ENCODE measurements at regions not wholly inside any gene's neighbourhood (a gene's known extent, or its start where the extent isn't known, plus 50 kb on each side); places are given as distances from the start of the nearest gene placed in this dataset.

- no peaks in the 10 kb centered on the region; the same call in 1 of the 2 replicates for H4K20me1 ChIP-seq (replicated peaks; ENCODE audit: insufficient read depth)
- Mint-ChIP-seq H3K36me3 (ENCODE audit: low read depth) (no peaks in the 10 kb centered on the region), H3K27ac (no peak overlapping the region), H3K4me1 (peaks cover 13% of the 10 kb centered on the region), H3K4me3 (no peak overlapping the region), H3K9me3 (no peaks in the 10 kb centered on the region), H3K27me3 (ENCODE audit: insufficient read depth, low read depth, poor library complexity) (peaks cover 2% of the 10 kb centered on the region)
- no peaks in the 10 kb centered on the region for H3K36me3 ChIP-seq (ENCODE audit: insufficient read depth)
- no peak overlapping the region for H3K27ac ChIP-seq (ENCODE audit: low read depth)
- ATAC-seq (peak; percentile 81), DNase-seq (ENCODE audit: low spot score) (peak; percentile 47)
- H3K27me3 ChIP-seq (ENCODE audit: insufficient read depth), result no peaks in the 10 kb centered on the region
- H3F3A ChIP-seq (replicated peaks; ENCODE audit: low read depth), result no peaks in the 10 kb centered on the region
- H3K4me3 ChIP-seq, result no peak overlapping the region
- H3K9me2 ChIP-seq (ENCODE audit: insufficient read depth), result no peaks in the 10 kb centered on the region
- 0 out of 2 replicates have a peak overlapping the region, but pooled peaks have one; percentile 63 for H2AFZ ChIP-seq
- 0 out of 2 replicates have a peak, but pooled peaks cover 5% of the 10 kb centered on the region for H3K4me1 ChIP-seq (ENCODE audit: insufficient read depth)
- TF ChIP-seq, protein P1, sequence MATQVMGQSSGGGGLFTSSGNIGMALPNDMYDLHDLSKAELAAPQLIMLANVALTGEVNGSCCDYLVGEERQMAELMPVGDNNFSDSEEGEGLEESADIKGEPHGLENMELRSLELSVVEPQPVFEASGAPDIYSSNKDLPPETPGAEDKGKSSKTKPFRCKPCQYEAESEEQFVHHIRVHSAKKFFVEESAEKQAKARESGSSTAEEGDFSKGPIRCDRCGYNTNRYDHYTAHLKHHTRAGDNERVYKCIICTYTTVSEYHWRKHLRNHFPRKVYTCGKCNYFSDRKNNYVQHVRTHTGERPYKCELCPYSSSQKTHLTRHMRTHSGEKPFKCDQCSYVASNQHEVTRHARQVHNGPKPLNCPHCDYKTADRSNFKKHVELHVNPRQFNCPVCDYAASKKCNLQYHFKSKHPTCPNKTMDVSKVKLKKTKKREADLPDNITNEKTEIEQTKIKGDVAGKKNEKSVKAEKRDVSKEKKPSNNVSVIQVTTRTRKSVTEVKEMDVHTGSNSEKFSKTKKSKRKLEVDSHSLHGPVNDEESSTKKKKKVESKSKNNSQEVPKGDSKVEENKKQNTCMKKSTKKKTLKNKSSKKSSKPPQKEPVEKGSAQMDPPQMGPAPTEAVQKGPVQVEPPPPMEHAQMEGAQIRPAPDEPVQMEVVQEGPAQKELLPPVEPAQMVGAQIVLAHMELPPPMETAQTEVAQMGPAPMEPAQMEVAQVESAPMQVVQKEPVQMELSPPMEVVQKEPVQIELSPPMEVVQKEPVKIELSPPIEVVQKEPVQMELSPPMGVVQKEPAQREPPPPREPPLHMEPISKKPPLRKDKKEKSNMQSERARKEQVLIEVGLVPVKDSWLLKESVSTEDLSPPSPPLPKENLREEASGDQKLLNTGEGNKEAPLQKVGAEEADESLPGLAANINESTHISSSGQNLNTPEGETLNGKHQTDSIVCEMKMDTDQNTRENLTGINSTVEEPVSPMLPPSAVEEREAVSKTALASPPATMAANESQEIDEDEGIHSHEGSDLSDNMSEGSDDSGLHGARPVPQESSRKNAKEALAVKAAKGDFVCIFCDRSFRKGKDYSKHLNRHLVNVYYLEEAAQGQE (IDR thresholded peaks at IDR 0.05; ENCODE audit: unreplicated experiment), result no peak
- no peak for TF ChIP-seq EZH2 (IDR thresholded peaks at IDR 0.05; ENCODE audit: low read depth, unreplicated experiment)
- TF ChIP-seq ZNF331 (CRISPR knock-in tag; IDR thresholded peaks at IDR 0.05; ENCODE audit: low read depth), result no peak
- H3K79me2 ChIP-seq (replicated peaks; ENCODE audit: insufficient read depth), result no peaks in the 10 kb centered on the region
- peak overlapping the region; percentile 43; the same call in 1 of the 2 replicates for H3K4me2 ChIP-seq
Observed at GRCh38 chr1:91611483-91611917, 110.8 kb downstream of the CDC7 start.

DNA sequence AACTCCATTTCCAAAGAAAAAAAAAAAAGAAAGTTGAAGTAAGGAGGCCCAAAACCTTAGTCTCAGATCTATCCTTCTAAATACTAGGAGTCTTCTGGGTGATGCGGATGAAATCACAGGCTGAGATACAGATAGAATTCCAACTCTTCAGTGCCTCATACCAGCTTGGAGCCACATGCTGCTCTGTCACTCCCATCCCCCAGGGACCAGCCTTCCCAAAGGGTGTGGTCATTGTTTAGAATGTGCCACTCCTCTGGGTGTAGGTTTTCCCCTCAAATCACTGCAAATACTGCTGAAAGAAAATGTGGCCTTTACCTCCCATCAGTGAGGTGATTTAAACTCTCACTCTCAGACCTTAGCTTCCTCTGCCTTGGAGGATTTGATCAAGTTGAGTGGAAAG lies 112.9 kb downstream of the CDC7 start:
- Histone ChIP-seq H3K9me2 (ENCODE audit: insufficient read depth) (no peaks in the 10 kb centered on the region), H3K27ac (ENCODE audit: low read depth) (no peak overlapping the region), H3K27me3 (ENCODE audit: insufficient read depth) (no peaks in the 10 kb centered on the region), H3F3A (replicated peaks; ENCODE audit: low read depth) (no peaks in the 10 kb centered on the region), H3K36me3 (ENCODE audit: insufficient read depth) (no peaks in the 10 kb centered on the region), H3K4me3 (no peak overlapping the region), H2AFZ (no peak overlapping the region), H4K20me1 (replicated peaks; ENCODE audit: insufficient read depth) (no peaks in the 10 kb centered on the region; the same call in 1 of the 2 replicates), H3K79me2 (replicated peaks; ENCODE audit: insufficient read depth) (no peaks in the 10 kb centered on the region), H3K4me2 (no peak overlapping the region), H3K4me1 (ENCODE audit: insufficient read depth) (peaks cover 11% of the 10 kb centered on the region; the same call in 1 of the 2 replicates)
- ATAC-seq (no peak; the same call in 2 of the 3 replicates), DNase-seq (ENCODE audit: low spot score) (no peak)
- H3K4me3 Mint-ChIP-seq, result no peak overlapping the region
- no peaks in the 10 kb centered on the region for H3K9me3 Mint-ChIP-seq
- no peaks in the 10 kb centered on the region for H3K36me3 Mint-ChIP-seq (ENCODE audit: low read depth)
- H3K4me1 Mint-ChIP-seq, result peaks cover 30% of the 10 kb centered on the region
- H3K27ac Mint-ChIP-seq, result no peak overlapping the region
- peaks cover 2% of the 10 kb centered on the region for H3K27me3 Mint-ChIP-seq (ENCODE audit: insufficient read depth, low read depth, poor library complexity)
- no peak for TF ChIP-seq EZH2 (IDR thresholded peaks at IDR 0.05; ENCODE audit: low read depth, unreplicated experiment)
- no peak for TF ChIP-seq ETS1 (IDR thresholded peaks at IDR 0.05)
- TF ChIP-seq JUNB (IDR thresholded peaks at IDR 0.05; ENCODE audit: unreplicated experiment), result no peak
- TF ChIP-seq CTCF (conservative IDR thresholded peaks at IDR 0.05; ENCODE audit: low read depth in 2 of 2), result no peak
- no peak for TF ChIP-seq EZH2phosphoT487 (IDR thresholded peaks at IDR 0.05; ENCODE audit: unreplicated experiment)
- TF ChIP-seq ZNF462 (CRISPR knock-in tag; IDR thresholded peaks at IDR 0.05), result no peak
- no peak for TF ChIP-seq POLR2AphosphoS5 (IDR thresholded peaks at IDR 0.05; ENCODE audit: low read depth)

All from GM23338 (cell line).